ENCODE measurements at regions not wholly inside any gene's neighbourhood (a gene's known extent, or its start where the extent isn't known, plus 50 kb on each side); places are given as distances from the start of the nearest gene placed in this dataset.

- Histone ChIP-seq H3K4me3 (no peak overlapping the region), H3F3A (replicated peaks; ENCODE audit: low read depth) (no peaks in the 10 kb centered on the region), H3K27me3 (ENCODE audit: insufficient read depth) (no peaks in the 10 kb centered on the region), H3K27ac (ENCODE audit: low read depth) (no peak overlapping the region), H4K20me1 (replicated peaks; ENCODE audit: insufficient read depth) (no peaks in the 10 kb centered on the region), H3K9me2 (ENCODE audit: insufficient read depth) (peaks cover 16% of the 10 kb centered on the region; the same call in 1 of the 2 replicates), H3K79me2 (replicated peaks; ENCODE audit: insufficient read depth) (no peaks in the 10 kb centered on the region), H3K4me1 (ENCODE audit: insufficient read depth) (peaks cover 12% of the 10 kb centered on the region), H2AFZ (no peak overlapping the region), H3K4me2 (no peak overlapping the region), H3K36me3 (ENCODE audit: insufficient read depth) (no peaks in the 10 kb centered on the region)
- TF ChIP-seq JUNB (IDR thresholded peaks at IDR 0.05; ENCODE audit: unreplicated experiment), result no peak
- TF ChIP-seq ZNF114 (CRISPR knock-in tag; IDR thresholded peaks at IDR 0.05), result no peak
- no peak for TF ChIP-seq ZNF331 (CRISPR knock-in tag; IDR thresholded peaks at IDR 0.05; ENCODE audit: low read depth)
- TF ChIP-seq STAT1 (IDR thresholded peaks at IDR 0.05; ENCODE audit: unreplicated experiment), result no peak
- TF ChIP-seq EZH2 (IDR thresholded peaks at IDR 0.05; ENCODE audit: low read depth, unreplicated experiment), result no peak
- no peak for TF ChIP-seq CREB1 (CRISPR knock-in tag; IDR thresholded peaks at IDR 0.05; ENCODE audit: low read depth)
- no peak for TF ChIP-seq CTCF (conservative IDR thresholded peaks at IDR 0.05; ENCODE audit: low read depth in 2 of 2)
- no peak for TF ChIP-seq EZH2phosphoT487 (IDR thresholded peaks at IDR 0.05; ENCODE audit: unreplicated experiment)
- no peak for TF ChIP-seq POLR2AphosphoS5 (IDR thresholded peaks at IDR 0.05; ENCODE audit: low read depth)
- TF ChIP-seq, protein P1, sequence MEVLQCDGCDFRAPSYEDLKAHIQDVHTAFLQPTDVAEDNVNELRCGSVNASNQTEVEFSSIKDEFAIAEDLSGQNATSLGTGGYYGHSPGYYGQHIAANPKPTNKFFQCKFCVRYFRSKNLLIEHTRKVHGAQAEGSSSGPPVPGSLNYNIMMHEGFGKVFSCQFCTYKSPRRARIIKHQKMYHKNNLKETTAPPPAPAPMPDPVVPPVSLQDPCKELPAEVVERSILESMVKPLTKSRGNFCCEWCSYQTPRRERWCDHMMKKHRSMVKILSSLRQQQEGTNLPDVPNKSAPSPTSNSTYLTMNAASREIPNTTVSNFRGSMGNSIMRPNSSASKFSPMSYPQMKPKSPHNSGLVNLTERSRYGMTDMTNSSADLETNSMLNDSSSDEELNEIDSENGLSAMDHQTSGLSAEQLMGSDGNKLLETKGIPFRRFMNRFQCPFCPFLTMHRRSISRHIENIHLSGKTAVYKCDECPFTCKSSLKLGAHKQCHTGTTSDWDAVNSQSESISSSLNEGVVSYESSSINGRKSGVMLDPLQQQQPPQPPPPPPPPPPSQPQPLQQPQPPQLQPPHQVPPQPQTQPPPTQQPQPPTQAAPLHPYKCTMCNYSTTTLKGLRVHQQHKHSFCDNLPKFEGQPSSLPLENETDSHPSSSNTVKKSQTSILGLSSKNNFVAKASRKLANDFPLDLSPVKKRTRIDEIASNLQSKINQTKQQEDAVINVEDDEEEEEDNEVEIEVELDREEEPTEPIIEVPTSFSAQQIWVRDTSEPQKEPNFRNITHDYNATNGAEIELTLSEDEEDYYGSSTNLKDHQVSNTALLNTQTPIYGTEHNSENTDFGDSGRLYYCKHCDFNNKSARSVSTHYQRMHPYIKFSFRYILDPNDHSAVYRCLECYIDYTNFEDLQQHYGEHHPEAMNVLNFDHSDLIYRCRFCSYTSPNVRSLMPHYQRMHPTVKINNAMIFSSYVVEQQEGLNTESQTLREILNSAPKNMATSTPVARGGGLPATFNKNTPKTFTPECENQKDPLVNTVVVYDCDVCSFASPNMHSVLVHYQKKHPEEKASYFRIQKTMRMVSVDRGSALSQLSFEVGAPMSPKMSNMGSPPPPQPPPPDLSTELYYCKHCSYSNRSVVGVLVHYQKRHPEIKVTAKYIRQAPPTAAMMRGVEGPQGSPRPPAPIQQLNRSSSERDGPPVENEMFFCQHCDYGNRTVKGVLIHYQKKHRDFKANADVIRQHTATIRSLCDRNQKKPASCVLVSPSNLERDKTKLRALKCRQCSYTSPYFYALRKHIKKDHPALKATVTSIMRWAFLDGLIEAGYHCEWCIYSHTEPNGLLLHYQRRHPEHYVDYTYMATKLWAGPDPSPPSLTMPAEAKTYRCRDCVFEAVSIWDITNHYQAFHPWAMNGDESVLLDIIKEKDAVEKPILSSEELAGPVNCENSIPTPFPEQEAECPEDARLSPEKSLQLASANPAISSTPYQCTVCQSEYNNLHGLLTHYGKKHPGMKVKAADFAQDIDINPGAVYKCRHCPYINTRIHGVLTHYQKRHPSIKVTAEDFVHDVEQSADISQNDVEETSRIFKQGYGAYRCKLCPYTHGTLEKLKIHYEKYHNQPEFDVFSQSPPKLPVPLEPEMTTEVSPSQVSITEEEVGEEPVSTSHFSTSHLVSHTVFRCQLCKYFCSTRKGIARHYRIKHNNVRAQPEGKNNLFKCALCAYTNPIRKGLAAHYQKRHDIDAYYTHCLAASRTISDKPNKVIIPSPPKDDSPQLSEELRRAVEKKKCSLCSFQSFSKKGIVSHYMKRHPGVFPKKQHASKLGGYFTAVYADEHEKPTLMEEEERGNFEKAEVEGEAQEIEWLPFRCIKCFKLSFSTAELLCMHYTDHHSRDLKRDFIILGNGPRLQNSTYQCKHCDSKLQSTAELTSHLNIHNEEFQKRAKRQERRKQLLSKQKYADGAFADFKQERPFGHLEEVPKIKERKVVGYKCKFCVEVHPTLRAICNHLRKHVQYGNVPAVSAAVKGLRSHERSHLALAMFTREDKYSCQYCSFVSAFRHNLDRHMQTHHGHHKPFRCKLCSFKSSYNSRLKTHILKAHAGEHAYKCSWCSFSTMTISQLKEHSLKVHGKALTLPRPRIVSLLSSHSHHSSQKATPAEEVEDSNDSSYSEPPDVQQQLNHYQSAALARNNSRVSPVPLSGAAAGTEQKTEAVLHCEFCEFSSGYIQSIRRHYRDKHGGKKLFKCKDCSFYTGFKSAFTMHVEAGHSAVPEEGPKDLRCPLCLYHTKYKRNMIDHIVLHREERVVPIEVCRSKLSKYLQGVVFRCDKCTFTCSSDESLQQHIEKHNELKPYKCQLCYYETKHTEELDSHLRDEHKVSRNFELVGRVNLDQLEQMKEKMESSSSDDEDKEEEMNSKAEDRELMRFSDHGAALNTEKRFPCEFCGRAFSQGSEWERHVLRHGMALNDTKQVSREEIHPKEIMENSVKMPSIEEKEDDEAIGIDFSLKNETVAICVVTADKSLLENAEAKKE (CRISPR knock-in tag; IDR thresholded peaks at IDR 0.05), result no peak
- TF ChIP-seq, protein P2, sequence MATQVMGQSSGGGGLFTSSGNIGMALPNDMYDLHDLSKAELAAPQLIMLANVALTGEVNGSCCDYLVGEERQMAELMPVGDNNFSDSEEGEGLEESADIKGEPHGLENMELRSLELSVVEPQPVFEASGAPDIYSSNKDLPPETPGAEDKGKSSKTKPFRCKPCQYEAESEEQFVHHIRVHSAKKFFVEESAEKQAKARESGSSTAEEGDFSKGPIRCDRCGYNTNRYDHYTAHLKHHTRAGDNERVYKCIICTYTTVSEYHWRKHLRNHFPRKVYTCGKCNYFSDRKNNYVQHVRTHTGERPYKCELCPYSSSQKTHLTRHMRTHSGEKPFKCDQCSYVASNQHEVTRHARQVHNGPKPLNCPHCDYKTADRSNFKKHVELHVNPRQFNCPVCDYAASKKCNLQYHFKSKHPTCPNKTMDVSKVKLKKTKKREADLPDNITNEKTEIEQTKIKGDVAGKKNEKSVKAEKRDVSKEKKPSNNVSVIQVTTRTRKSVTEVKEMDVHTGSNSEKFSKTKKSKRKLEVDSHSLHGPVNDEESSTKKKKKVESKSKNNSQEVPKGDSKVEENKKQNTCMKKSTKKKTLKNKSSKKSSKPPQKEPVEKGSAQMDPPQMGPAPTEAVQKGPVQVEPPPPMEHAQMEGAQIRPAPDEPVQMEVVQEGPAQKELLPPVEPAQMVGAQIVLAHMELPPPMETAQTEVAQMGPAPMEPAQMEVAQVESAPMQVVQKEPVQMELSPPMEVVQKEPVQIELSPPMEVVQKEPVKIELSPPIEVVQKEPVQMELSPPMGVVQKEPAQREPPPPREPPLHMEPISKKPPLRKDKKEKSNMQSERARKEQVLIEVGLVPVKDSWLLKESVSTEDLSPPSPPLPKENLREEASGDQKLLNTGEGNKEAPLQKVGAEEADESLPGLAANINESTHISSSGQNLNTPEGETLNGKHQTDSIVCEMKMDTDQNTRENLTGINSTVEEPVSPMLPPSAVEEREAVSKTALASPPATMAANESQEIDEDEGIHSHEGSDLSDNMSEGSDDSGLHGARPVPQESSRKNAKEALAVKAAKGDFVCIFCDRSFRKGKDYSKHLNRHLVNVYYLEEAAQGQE (IDR thresholded peaks at IDR 0.05; ENCODE audit: unreplicated experiment), result no peak
- no peak for TF ChIP-seq ETS1 (IDR thresholded peaks at IDR 0.05)
- no peak for TF ChIP-seq NANOG (IDR thresholded peaks at IDR 0.05; ENCODE audit: borderline replicate concordance)
- ATAC-seq, result no peak
- H3K27ac Mint-ChIP-seq, result no peak overlapping the region
- H3K4me1 Mint-ChIP-seq, result peaks cover 12% of the 10 kb centered on the region
- no peak for DNase-seq (ENCODE audit: low spot score)
- H3K36me3 Mint-ChIP-seq (ENCODE audit: low read depth), result peaks cover 11% of the 10 kb centered on the region; the same call in 2 of the 3 replicates
- peaks cover 2% of the 10 kb centered on the region for H3K27me3 Mint-ChIP-seq (ENCODE audit: insufficient read depth, low read depth, poor library complexity)
- no peak overlapping the region for H3K4me3 Mint-ChIP-seq
- H3K9me3 Mint-ChIP-seq, result peaks cover 3% of the 10 kb centered on the region; the same call in 2 of the 3 replicates
Measured at GRCh38 chr11:97974798-97975498, 1045.8 kb upstream of the CNTN5 start.

Data from GM23338 (cell line).